ENCODE measurements at regions not wholly inside any gene's neighbourhood (a gene's known extent, or its start where the extent isn't known, plus 50 kb on each side); places are given as distances from the start of the nearest gene placed in this dataset.

- no peak for TF ChIP-seq PHF20 (CRISPR knock-in tag; IDR thresholded peaks at IDR 0.05)
- TF ChIP-seq ETV6 (CRISPR knock-in tag; conservative IDR thresholded peaks at IDR 0.05), result no peak
- peak; percentile 73 for TF ChIP-seq CTCF (CRISPR knock-in tag; IDR thresholded peaks at IDR 0.05)
These were observed 667.4 kb upstream of the SALL1 start for GRCh38 chr16:51818342-51818944.
